ENCODE measurements at regions not wholly inside any gene's neighbourhood (a gene's known extent, or its start where the extent isn't known, plus 50 kb on each side); places are given as distances from the start of the nearest gene placed in this dataset.

DNA sequence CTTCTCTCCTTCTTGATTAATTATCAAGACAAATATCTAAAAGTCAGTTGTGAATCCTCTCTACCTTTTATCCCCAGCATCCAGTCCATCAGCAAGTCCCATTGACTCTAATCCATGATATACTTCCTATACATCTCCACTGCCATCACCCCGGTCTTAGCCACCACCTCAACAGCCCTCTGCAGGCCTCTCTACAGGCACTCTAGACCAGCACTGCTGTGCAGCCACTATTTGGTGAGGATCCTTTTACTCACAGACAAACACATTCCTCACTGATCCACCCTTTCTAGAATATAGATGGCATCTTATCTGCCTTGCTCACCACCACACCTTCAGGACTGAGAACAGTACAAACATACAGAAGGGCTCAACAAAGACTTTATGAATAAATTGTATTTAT, 221.7 kb downstream of the RFC3 start:
- DNase-seq (ENCODE audit: low read depth in 2 of 2) = no peak

DNA sequence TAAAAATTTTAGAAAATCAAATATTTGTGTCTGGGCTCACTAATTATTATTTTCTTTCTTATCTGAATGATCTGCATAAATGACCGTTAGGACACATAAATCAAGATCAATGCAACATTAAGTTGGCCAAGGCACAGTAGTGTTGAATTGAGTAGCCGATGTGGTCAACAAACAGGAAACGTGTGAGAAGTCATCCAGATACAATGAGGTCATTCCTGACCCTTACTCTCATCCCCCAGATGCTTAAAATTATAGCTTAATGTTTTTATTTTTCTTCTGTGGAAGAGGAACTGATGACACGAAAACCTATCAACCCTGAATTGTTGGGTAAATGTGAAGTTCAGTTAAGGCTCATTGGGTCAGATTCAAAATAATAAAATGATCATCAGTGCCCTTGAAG, 222.9 kb downstream of the RFC3 start:
- DNase-seq (ENCODE audit: low read depth in 2 of 2) = no peak

DNA sequence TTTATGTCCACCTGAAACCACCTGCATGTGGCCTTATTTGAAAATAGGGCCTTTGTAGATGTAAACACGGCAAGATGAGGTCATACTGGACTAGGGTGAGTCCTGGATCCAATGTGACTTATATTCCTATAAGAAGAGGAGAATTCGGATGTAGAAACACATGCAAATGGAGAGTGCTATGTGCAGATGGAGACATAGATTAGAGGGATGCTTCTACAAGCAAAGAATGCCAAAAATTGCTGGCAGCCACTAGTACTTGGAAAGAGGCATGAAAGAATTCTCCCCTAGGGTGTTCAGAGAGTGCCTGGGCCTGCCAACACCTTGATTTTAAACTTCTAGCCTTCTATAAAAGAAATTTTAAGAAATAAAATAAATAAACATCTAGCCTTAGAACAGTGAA, 226.1 kb downstream of the RFC3 start:
- no peak for DNase-seq (ENCODE audit: low read depth in 2 of 2)

DNA sequence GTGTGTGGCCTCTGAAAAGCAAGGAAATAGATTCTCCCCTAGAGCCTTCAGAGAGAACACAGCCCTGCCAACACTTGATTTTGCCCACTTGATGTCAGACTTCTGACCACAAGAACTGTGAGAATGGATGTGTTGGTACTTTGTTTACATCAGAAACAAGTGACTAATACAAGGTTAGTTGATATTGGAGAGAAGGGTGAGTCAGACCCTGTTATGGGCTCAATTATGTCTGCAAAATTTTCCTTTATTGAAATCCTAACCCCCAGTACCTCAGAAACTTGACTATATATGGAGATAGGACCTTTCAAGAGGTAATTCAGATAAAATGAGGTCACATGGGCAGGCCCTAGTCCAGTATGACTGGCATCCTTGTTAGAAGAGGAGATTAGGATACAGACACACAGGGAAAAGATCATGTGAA, 226.7 kb downstream of the RFC3 start:
- no peak for DNase-seq (ENCODE audit: low read depth in 2 of 2)

DNA sequence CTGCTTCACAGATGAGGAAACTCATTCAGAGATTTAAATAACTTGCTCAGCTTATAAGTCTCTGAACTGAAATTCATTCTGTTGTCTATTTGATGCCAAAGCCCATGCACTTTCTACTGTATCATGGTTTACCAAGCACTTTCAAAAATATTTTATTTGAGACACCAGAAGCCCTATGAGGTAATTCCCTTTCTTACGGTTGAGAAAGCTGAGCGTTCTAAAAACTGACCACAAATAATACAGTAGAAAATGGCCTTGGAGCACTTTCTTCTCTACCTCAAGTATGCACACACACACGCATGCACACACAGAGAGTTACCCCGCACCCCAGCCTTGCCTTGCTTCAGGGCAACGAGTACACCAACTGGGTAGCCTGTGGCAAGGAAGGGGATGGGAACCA, 228.5 kb downstream of the RFC3 start:
- DNase-seq (ENCODE audit: low read depth in 2 of 2) = no peak

DNA sequence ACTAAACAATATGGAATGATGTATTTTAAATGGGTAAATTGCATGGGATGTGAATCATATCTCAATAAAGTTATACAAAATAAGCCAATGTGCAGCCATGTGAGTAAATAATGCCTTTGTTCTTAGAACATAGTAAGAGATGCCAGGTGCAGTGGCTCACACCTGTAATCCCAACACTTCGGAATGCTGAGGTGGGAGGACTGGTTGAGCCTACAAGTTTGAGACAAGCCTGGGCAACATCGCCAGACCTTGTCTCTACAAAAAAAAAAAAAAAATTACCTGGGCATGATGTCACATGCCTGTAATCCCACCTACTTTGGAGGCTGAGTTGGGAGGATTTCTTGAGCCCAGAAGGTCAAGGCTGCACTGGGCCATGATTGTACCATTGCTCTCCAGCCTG, 230.7 kb downstream of the RFC3 start:
- no peak for DNase-seq (ENCODE audit: low read depth in 2 of 2)

DNA sequence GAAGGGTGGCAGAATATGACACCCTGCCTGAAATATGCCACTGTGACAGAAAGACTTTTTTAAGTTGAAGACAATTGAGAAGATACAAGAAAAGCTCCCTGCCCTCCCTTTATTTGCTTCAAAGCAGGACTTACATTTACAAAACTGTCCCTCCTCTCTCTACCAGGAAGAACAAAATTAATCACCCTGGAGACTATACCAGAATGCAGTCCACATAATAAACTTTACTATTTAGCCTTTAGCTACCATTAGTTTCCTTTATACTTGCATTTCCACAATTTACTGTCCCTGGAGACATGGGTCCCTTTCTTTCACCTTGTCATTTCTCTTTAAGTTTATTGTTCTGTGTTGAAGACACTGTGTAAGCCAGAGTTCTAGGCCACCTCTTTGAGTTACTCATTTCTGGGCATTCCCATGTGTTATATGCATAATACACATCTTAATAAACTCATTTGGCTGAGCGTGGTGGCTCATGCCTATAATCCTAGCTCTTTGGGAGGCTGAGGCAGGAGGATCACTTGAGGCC, 238.8 kb downstream of the RFC3 start:
- DNase-seq (ENCODE audit: low read depth in 2 of 2) = no peak

DNA sequence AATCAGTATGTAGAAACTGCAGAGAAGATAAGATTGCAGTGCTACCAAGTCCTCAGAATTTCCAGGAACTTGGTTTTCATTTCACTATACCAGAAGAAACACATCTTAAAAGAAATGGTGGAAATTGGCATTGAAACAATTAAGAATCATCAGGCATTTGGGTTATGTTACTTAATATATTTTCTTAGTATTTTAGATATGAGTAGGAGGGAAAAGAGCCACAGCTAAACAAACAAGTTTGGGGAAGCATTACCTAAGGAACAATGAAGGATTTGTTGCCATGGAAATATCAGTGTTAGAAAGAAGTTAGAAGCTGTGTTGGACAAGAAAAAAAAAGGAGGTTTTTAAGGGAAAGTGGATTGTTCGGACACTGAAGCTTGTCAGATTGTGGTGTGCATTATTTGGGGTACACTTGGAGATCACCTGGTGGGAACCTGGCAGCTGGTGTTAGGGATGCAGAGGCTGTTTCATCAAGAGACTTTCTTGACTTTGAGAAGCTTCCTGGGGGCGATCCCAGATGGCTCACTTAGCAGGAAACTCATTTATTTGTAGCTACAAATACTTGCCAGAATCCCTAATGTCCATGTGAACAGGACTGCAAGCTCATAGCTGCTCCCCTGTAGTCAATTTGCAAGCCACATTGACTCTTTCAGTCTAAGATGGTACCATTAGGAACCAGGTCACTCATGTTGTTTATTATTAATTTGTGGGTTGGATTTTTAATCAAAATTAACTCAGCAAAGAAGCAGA, 246.7 kb downstream of the RFC3 start:
- DNase-seq (ENCODE audit: low read depth in 2 of 2) = no peak

DNA sequence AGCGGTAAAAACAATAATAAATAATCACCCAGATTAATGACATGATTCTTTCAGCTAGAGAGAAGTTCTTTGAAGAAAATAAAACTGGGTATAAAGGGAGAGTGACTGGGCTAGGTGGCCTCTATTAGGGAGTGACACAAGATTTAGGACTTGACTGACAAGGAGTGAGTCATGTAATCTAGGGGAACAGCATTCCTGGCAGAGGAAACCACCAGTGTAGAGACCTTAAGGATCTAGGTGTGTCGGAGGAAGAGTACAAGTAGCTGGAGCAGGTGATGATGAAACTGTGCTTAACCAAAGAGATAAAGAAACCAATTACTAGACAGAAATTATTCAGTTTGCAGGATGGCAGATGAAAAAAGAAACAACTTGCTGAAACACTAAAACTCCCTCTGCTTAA, 248.0 kb downstream of the RFC3 start:
- DNase-seq (ENCODE audit: low read depth in 2 of 2) = no peak

DNA sequence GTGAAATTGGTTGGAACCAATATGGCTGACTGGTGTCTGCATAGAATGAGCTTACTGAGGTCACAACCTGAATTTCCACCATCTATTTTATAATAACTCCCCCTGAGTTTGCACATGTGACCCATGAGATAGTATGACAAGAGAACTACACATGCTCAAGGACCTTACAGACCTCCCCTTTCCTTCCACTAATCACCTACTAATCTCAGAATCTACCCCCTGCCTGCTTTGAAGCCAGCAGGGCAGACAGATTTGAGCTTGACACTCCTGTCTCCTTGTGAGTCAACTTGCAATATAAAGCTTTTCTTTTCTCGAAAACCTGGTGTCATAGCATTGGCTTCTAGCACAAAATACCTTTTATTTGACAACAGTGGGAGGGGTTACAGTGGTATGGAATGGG, 248.4 kb downstream of the RFC3 start:
- DNase-seq (ENCODE audit: low read depth in 2 of 2) = no peak

DNA sequence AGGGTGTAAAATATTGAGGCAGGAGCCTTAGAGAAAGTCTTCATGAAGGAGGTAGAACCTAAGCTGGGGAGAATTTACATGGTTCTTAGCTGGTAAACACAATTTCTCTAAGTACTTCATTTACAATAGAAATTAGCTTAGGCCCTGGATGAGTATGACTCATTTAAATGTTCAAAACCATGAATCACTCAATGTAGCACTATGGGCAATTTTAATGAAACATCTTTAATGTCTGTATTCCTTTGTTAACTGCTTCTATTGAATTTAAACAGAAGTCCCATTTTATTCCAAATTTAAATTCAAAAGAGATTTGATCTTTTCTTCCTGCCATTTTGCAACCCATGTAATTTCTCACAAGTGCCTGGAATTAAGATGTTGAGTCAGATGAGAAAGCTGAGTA, 252.1 kb downstream of the RFC3 start:
- DNase-seq (ENCODE audit: low read depth in 2 of 2) = no peak

DNA sequence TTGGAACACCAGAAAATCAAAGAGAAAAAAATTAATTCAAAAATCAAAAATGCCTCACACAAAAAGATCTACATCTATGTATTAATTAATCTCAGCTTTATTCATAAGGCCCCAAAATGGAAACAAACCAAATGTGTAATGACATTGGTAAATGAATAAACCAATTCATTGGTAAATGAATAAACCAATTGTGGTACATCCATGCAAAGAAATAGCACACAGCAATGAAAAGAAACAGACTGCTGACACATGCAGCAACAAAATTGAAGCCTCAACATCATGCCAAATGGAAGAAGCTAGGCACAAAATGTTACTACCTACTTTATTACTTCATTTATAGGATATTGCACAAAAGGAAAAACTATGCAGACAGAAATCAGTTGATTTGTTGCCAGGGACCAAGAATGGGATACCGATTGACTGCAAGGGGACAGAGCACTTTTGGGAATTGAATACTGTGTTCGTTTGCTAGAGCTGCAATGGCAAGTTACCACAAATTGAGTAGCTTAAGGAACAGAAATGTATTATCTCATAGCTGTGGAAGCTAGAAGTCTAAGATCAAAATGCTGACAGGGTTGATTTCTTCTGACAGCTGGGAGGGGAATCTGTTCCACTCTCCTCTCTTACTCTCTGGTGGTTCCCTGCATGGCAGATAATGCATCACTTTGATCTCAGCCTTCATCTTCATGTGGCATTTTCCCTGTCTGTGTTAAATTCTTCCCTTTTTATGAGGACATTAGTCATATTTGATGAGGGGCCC, 252.8 kb downstream of the RFC3 start:
- no peak for DNase-seq (ENCODE audit: low read depth in 2 of 2)

DNA sequence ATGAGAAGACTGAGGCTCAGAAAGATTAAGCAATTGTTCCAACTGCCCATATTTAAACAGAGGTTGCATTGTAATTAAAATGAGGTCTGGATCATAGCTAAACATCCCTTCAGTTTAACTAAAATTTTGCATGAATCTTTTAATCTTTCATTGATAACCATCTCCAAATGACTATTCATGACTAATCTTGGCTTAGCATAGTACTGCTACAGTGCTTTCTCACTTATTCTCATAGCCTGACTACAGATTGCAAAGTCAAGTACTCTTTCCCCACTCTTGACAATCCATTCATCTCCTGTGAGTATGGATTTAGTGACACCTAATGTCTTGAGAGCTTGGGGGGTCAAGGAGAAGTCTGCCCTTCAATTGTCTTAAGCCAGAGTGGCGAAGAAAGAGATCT, 258.4 kb downstream of the RFC3 start:
- no peak for DNase-seq (ENCODE audit: low read depth in 2 of 2)

DNA sequence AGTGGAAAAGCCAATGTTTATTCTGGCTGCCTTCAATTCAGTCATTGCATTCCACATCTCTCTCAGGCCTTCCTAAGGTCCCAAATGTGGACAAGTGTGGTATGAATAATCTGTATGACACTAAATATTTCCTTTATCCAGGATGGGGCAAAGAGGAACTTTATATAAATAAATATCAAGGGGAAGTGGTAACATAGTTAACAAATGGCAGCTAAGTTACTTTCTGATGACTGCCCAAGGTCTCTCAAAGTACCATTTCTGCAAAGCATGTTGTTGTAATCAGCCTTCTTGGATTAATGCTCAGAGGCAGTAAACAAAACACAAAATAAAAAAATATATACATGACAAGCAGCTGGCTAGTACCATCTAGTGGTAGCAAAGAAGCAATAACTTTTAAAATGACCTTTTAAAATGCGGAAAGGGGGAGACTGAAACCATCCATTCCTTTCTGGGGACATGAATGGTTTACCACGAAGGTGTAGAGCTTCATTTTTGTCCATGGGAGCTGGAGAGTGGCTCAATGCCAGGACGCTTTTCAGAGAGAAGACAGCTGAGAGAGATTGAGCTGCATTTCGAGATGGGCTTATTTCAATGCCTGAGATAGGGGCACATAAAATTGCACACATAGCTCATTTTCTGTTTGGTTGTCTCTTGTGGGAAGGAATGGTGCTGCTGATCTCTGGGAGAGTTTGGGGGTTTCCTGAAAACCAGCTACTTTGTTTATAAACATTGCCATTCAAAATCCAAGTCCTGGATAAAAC, 259.2 kb downstream of the RFC3 start:
- DNase-seq (ENCODE audit: low read depth in 2 of 2) = no peak

DNA sequence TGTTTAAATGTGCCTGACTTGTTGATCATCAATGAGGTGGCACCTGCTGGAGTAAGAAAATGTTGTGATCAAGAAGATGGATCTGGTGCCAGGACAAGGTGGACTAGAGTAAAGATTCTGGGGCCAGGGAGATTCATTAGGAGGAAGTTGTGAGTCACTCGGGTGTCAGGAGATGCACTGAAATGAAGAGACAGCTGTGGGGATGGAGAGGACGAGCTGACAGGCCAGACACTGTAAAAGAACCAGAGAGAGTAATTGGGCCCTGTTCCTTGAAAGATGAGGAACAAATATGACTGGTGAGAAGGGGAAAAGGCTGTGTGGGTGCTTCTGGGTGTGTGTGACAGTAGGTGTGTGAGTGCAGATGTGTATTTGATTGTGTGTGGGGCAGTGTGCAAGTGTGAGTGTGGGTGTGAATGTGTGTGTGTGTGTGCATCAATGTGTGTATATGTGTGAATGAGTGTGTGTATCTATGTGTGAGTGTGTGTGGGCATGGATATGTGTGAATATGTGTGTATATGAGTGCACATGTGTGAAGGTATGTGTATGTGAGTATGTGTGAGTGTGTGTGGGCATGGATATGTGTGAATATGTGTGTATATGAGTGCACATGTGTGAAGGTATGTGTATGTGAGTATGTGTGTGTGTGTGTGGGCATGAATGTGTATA, 260.5 kb downstream of the RFC3 start:
- no peak for DNase-seq (ENCODE audit: low read depth in 2 of 2)

DNA sequence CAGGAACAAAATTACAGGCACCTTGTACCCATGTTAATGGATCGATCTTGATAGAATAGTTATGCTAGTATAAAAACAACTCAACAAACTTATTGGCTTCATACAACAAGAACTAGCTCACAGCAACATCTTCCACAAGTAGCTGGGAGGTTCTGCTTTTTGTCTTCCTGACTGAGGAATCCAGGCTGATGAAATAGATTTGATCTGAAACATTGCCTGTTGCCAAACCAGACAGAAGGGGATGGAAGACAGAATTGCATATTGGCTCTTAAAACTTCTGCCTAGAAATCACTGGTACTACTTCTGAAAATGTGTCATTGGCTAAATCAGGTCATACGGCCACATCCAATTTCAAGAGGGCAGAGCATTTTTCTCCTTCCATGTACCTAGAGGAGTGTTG, 267.3 kb downstream of the RFC3 start:
- no peak for DNase-seq (ENCODE audit: low read depth in 2 of 2)

DNA sequence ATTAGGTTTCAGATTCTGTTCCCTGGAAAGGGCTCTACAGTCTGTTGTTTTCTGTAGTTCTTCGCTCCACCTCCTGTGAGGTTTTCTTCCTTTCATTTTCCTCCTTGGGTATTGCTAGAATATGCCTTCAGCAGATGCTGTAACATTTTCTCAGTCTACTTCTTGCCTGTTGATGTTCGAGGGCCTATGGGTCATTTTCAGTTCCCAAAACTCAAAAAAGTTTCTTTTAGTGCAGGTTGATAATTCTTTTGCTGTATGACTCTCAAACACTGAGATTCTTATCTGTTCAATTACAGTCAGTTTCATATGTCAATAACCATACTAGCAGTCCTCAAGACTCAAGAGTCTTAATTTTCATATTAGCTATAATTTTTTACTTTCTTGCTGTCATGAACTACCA, 268.3 kb downstream of the RFC3 start:
- DNase-seq (ENCODE audit: low read depth in 2 of 2) = no peak

DNA sequence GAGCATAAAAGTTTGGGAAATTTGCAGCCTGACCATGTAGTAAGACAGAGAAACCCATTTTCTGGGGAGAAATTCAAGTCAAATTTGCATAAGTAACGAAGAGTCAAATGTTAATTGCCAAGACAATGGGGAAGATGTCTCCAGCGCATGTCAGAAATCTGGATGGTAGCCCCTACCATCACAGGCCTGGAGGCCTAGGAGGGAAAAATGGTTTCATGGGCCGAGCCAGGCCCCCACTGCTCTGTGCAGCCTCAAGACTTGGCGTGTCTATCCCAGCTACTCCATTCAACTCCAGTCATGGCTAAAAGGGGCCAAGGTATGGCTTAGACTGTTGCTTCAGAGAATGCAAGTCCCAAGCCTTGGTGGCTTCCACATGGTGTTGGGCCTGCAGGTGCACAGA, 269.8 kb downstream of the RFC3 start:
- no peak for DNase-seq (ENCODE audit: low read depth in 2 of 2)

DNA sequence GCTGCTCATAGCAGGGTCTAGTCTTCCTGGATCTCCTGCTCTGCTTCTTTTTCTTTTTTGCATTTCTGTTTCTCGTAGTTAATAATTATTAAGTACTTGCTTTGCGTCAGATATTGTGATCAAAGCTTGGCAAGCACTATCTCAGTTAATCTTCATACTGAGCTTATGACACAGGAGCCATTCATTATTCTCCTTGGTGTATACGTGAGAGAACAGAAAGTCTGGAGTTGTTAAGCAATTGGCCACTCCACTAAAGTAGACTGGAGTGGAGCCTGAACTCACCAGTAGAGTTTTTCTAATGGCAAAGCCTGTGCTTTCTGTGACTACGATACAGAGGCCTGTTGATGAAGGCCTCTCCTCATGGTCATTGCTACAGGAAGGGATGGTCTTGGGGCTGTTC, 285.9 kb downstream of the RFC3 start:
- no peak for DNase-seq (ENCODE audit: low read depth in 2 of 2)

DNA sequence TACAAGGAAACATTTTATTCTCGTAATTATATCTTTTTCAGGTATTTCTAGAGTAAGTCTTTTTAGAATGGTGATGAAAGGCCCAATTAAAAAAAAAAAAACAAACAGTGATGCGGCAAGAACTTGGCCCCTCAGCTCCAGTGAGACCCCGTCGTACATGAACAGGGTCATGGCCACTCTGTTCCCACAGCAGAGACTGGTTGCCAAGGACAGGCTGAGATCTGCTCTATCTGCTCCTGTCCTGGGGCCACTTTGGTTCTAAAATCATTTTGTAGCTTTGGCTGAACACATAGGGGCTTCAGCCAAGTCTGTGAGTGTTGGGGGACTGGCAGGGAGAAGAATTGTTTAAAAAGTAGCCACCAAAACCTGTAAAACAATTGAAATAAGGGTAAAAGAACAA, 286.9 kb downstream of the RFC3 start:
- DNase-seq (ENCODE audit: low read depth in 2 of 2) = no peak

DNA sequence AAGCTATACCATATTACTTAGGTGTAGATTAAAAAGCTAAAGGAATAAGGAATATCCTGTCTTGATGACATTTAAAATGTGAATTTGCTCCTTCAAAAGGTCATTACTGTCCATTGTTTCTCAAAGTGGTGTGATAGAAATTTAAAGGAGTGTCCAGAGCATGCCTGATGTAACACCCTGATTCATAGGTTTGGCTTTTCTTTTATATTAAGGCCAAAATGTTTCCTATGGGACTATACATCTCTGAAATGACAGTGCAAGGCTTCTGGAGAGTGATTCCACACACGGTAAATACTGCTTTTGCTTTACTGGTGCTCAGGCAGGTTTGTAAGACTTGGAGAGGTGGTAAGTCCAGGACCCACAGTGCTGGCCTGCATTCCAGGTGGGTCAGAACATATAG, 289.9 kb downstream of the RFC3 start:
- no peak for DNase-seq (ENCODE audit: low read depth in 2 of 2)

DNA sequence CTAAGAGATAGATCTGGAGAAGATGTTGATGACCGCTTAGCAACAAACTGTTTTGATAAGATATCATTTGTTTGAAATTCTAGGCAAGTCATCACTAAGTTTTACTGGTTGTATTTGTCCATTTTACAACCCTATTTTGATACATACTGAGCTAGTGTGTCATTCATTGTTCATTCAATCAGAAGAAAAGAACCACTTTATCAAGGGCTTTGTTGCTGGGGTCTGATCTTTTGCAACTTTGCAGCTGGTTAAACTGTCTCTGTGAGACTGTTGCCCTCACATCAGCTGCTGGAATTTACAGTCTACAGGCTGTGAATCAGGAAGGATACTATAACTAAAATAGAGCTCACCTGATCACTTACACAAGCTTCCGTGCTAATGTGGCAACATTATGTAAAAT, 290.5 kb downstream of the RFC3 start:
- no peak for DNase-seq (ENCODE audit: low read depth in 2 of 2)

All from stimulated activated CD4-positive, alpha-beta T cell treated with anti-CD3 and anti-CD28 coated beads, Interleukin-1b, Interleukin-23, amount 100 ng/mL, for 1 hour (primary cell).